Suppressor macrophage treated with lipopolysaccharide for 1 hour (primary cell): ENCODE measurements at regions not wholly inside any gene's neighbourhood (a gene's known extent, or its start where the extent isn't known, plus 50 kb on each side); places are given as distances from the start of the nearest gene placed in this dataset.
A peak's percentile ranks its signal among the peaks of the same experiment; 100 is the strongest.
"Not testable (repeated sequence)": the region's sequence is repeated elsewhere in the genome, so short reads cannot be mapped to it uniquely, and the experiment has no call there.

ENCODE experiments used
- DNase-seq, 3 donors: peaks; one replicate each; pipeline ENCODE4 v3.0.0-alpha.2; 2020 to 2022

DNA sequence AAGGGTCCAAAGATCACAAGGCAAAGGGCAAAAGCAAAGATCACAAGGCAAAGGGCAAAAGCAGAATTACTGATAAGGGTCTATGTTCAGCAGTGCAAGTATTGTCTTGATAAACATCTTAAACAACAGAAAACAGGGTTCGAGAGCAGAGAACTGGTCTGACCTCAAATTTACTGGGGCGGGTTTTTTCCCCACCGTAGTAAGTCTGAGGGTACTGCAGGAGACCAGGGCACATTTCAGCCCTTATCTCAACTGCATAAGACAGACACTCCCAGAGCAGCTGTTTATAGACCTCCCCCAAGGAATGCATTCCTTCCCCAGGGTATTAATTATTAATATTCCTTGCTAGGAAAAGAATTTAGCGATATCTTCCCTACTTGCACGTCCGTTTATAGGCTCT lies 61.3 kb downstream of the ZNF860 start:
- DNase-seq: not testable (repeated sequence)

DNA sequence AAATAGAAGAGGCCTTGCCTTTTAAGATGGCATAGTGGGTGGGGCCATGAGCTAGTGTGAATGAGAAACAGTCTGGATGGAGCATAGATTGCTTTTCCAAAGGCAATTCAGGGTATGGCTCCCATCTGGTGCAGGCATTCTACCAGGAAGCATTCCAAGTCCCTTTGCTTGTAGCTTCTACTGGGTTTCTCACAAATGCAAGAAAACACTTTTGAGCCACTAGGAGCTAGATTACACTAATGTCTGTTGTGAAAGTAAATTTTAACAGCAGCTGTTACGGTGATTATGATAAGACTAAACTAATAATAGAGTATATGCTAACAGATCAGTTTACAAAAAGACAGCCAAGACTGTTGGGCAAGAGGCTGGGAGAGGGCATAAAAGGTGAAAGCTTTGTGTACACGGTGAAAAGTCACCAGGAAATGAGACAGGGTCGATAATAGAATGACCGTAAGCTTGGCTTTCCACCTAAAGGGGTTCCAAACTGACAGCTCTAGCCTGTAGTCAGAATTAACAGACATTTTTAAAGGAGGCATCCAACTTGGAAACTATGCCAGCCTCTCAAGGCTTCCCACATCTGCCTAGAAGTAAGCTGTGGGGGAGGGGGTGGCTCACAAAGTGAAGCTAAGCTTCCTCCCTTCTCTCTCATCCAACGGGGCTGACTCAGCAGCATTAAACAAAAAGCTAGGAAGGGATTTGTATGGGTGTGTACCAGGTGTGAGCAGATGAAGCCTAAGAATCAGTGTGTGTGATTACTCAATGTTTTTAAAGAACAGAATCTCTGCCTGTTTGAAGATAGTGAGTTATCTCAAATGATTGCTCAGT lies 61.1 kb upstream of the GPD1L start:
- DNase-seq: no peak

DNA sequence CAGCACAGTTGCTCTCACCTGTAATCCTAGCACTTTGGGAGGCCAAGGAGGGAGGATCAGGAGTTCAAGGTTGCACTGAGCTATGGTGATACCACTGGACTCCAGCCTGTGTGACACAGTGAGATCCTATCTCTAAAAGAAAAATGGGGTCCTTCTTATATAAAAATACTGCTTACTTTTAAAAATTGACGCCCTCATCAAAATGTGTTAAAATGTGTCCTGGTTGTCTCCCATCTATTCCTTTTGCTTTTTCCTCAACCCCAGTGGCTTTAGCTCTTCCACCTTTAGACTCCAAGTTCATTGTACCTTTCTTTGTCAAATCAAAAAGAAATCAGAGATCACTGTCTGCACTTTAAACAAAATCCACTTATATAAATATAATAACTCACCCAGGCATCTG lies 60.3 kb upstream of the GPD1L start:
- DNase-seq: no peak

DNA sequence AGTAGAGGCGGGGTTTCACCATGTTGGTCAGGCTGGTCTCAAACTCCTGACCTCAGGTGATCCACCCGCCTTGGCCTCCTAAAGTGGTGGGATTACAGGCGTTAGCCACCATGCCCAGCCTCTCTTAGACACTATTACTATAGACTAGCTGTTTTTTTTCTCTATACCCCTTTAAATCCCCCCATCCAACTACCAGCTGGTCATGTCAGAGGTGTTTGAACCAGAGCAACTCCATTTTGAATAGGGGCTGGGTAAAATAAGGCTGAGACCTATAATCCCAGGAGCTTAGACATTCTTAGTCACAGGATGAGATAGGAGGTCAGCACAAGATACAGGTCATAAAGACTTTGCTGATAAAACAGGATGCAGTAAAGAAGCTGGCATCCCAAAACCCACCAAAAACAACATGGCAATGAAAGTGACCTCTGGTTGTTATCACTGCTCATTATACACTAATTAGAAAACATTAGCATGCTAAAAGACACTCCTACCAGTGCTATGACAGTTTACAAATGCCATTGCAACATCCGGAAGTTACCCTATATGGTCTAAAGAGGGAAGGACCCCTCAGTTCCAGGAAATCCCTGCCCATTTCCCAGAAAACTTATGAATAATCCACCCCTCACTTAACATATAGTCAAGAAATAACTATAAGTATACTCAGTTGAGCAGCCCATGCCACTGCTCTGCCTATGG lies 57.8 kb upstream of the GPD1L start:
- peak; percentile 18 to 52 (median 19) for DNase-seq

DNA sequence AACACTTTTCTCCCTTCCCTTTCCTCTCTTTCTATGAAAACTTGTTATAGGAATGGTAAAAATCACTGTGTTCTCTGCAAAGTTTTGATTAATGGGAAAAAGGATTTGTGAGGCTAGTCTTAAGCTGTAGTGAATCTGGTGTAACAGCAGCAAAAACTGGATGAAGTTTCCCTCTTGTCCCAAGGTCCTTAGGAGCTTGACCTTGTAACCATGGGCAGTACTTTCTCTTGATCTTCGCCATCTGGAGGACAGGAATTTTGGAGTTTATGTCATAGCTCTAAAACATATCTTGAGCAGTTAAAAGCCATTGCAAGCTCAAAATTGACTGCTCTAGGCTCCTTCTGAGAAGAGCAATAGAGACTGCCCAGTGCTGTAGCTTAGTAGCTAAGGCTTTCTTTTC lies 56.5 kb upstream of the GPD1L start:
- DNase-seq: no peak

DNA sequence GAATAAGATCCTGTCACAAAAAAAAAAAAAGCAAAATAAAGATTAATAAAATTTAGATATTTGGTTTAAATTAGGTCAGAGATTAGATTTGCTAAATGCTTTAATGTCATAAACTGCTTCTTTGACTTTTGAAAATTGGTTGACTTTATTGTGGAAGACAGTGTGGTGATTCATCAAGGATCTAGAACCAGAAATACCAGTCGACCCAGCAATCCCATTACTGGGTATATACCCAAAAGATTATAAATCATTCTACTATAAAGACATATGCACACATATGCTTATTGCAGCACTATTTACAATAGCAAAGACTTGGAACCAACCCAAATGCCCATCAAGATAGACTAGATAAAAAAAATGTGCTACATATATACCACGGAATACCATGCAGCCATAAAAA lies 54.2 kb upstream of the GPD1L start:
- not testable (repeated sequence) for DNase-seq

DNA sequence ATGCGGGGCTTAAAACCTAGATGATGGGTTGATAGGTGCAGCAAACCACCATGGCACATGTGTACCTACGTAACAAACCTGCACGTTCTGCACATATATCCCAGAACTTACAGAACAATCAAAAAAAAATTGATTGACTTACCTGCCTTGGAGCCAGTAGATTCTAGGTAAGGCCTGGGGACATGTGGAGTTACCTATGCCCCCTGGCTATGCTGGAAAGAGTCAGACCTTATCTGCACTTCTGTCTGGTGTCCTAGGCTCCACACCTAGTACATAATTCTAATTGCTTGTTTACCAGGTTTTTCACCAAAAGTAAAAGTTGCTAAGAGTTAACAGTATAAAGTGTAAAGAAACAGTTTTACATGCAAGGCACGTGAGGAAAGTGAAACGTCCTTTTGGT lies 53.6 kb upstream of the GPD1L start:
- DNase-seq: not testable (repeated sequence)

DNA sequence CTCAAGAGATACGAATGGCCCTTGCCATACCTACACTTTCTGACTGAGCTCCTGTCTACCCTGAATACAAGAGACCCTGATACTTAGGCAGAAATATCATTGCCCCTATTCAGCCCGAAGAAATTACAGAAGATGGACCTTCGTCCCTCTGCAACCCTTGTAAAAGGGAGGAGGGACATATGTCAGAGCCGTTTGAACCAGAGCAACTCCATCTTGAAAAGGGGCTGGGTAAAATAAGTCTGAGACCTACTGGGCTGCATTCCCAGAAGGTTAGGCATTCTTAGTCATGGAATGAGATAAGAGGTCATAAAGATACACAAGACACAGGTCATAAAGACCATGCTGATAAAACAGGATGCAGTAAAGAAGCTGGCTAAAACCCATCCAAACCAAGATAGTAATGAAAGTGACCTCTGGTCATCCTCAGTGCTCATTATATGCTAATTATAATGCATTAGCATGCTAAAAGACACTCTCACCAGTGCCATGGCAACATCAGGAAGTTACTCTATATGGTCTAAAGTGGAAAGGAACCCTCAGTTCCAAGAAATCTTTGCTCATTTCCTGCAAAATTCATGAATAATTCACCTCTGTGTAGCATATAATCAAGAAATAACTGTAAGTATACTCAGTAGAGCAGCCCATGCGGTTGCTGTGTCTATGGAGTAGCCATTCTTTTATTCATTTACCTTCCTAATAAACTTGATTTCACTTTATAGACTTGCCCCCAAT lies 49.7 kb upstream of the GPD1L start:
- DNase-seq: no peak
